Natural killer cell (primary cell): ENCODE measurements at regions not wholly inside any gene's neighbourhood (a gene's known extent, or its start where the extent isn't known, plus 50 kb on each side); places are given as distances from the start of the nearest gene placed in this dataset.

ENCODE experiments used
- ATAC-seq, 3 donors: fragments of 150-1000 bp in 2 of 3; fragments of 200-7000 bp in 1 of 3; cut with Tn5 transposase; 1 replicate in 1 of 3; 2 replicates in 2 of 3; pipeline ENCODE4 v1.10.0; 2021; ENCODE audit warnings: mild to moderate bottlenecking in 2 of 3, moderate library complexity in 2 of 3
- DNase-seq, 2 donors: peaks; one replicate each; pipeline versions ENCODE4 v3.0.0 to v3.0.0-alpha.2; 2013 to 2021; ENCODE audit warnings: mixed read lengths in 1 of 2
- H3K27ac ChIP-seq: one replicate; pipeline ENCODE4 v1.5.1; 2013; ENCODE audit warnings: mild to moderate bottlenecking, low read length
- H3K27me3 ChIP-seq: one replicate; pipeline ENCODE4 v1.6.1; 2013; ENCODE audit warnings: low read length; ENCODE audit not compliant: control insufficient read depth, insufficient read depth
- H3K36me3 ChIP-seq: one replicate; pipeline ENCODE4 v1.6.1; 2013; ENCODE audit warnings: low read length; ENCODE audit not compliant: control insufficient read depth, insufficient read depth
- H3K4me1 ChIP-seq: one replicate; pipeline ENCODE4 v1.6.1; 2013; ENCODE audit warnings: low read length; ENCODE audit not compliant: control insufficient read depth, insufficient read depth
- H3K4me3 ChIP-seq: one replicate; pipeline ENCODE4 v1.5.1; 2013; ENCODE audit warnings: low read length
- H3K9me3 ChIP-seq: one replicate; pipeline ENCODE4 v1.6.1; 2013; ENCODE audit warnings: low read length; ENCODE audit not compliant: control insufficient read depth, insufficient read depth
- H3K27ac Mint-ChIP-seq, 2 donors: one replicate each; pipeline ENCODE4 v1.8.0; 2022; ENCODE audit warnings: mild to moderate bottlenecking in 2 of 2, mixed read lengths in 2 of 2, moderate library complexity in 1 of 2
- H3K27me3 Mint-ChIP-seq, 2 donors: one replicate each; pipeline ENCODE4 v1.8.0; 2022; ENCODE audit warnings: low read depth in 2 of 2, mixed read lengths in 2 of 2
- H3K36me3 Mint-ChIP-seq: one replicate; pipeline ENCODE4 v1.8.0; 2022; ENCODE audit warnings: mixed read lengths
- H3K4me1 Mint-ChIP-seq, 2 donors: one replicate each; pipeline ENCODE4 v1.8.0; 2022; ENCODE audit warnings: mixed read lengths in 2 of 2
- H3K4me3 Mint-ChIP-seq: one replicate; pipeline ENCODE4 v1.8.0; 2022; ENCODE audit warnings: mild to moderate bottlenecking, moderate library complexity, mixed read lengths
- H3K9me3 Mint-ChIP-seq, 2 donors: one replicate each; pipeline ENCODE4 v1.8.0; 2022; ENCODE audit warnings: mixed read lengths in 2 of 2
- WGBS: methylation state at CpG from one replicate; pipeline ENCODE4 v1.1.7; 2013; ENCODE audit warnings: missing lambda C conversion rate; ENCODE audit not compliant: insufficient coverage; 5-methylcytosine and 5-hydroxymethylcytosine counted together
- intact Hi-C: fragments of 100-400 bp; cut with micrococcal nuclease; formaldehyde crosslinking; loops from one replicate; pipeline ENCODE4 v1.14.2; 2022
- TF ChIP-seq, protein P1 (sequence below): fragments of 200-600 bp; IDR thresholded peaks from one replicate; pipeline ENCODE4 v1.8.0; 2022; ENCODE audit warnings: antibody characterized with exemption

GRCh38 chr2:236912326-236913120 lies 173.2 kb upstream of the COPS8 start:
- Mint-ChIP-seq H3K36me3 (no peaks in the 10 kb centered on the region), H3K27me3 (peaks cover 10 to 23% of the 10 kb centered on the region in 2 donors), H3K4me3 (no peak overlapping the region), H3K27ac (no peak overlapping the region), H3K9me3 (no peaks in the 10 kb centered on the region), H3K4me1 (no peaks in the 10 kb centered on the region)
- no peaks in the 10 kb centered on the region for H3K9me3 ChIP-seq
- no peak overlapping the region for H3K4me3 ChIP-seq
- 79% methylated on average over 18 of the region's 18 CpGs for WGBS
- H3K27me3 ChIP-seq, result no peaks in the 10 kb centered on the region
- H3K36me3 ChIP-seq, result no peaks in the 10 kb centered on the region
- TF ChIP-seq, protein P1, sequence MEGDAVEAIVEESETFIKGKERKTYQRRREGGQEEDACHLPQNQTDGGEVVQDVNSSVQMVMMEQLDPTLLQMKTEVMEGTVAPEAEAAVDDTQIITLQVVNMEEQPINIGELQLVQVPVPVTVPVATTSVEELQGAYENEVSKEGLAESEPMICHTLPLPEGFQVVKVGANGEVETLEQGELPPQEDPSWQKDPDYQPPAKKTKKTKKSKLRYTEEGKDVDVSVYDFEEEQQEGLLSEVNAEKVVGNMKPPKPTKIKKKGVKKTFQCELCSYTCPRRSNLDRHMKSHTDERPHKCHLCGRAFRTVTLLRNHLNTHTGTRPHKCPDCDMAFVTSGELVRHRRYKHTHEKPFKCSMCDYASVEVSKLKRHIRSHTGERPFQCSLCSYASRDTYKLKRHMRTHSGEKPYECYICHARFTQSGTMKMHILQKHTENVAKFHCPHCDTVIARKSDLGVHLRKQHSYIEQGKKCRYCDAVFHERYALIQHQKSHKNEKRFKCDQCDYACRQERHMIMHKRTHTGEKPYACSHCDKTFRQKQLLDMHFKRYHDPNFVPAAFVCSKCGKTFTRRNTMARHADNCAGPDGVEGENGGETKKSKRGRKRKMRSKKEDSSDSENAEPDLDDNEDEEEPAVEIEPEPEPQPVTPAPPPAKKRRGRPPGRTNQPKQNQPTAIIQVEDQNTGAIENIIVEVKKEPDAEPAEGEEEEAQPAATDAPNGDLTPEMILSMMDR, result no peak
- no peak overlapping the region for H3K27ac ChIP-seq
- H3K4me1 ChIP-seq, result no peaks in the 10 kb centered on the region
- intact Hi-C loops, result no loop called here
- DNase-seq (no peak), ATAC-seq (no peak)

DNA sequence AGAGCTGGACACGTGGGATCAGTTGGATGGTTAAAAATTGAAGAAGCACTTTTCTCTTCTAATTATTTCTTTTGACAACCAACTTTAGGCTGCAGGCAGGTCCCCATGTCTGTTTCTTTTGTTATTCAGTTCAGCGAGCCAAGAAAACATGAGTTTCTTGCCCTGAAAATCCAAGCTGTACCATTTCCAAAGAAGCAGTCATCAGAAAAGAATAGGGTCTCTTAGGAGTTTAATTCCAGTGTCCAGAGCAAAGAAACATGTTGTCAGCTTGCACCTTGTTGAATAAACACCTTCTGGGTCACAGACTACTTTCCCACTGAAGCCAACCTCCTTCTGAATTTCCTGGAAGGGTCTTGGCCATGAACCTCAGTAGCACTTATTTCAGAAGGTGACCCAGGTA lies 170.5 kb upstream of the COPS8 start:
- H3K36me3 ChIP-seq, result no peaks in the 10 kb centered on the region
- intact Hi-C loops, result no loop called here
- H3K36me3 Mint-ChIP-seq, result no peaks in the 10 kb centered on the region
- H3K4me1 ChIP-seq, result no peaks in the 10 kb centered on the region
- 90% methylated on average over 2 of the region's 2 CpGs for WGBS
- H3K27ac Mint-ChIP-seq, result no peak overlapping the region
- TF ChIP-seq, protein P1, result no peak
- ATAC-seq, result no peak
- DNase-seq, result no peak
- no peaks in the 10 kb centered on the region for H3K4me1 Mint-ChIP-seq
- no peak overlapping the region for H3K4me3 Mint-ChIP-seq
- H3K9me3 ChIP-seq, result no peaks in the 10 kb centered on the region
- no peaks in the 10 kb centered on the region for H3K9me3 Mint-ChIP-seq
- peaks cover 19 to 44% of the 10 kb centered on the region in 2 donors for H3K27me3 Mint-ChIP-seq
- no peak overlapping the region for H3K27ac ChIP-seq
- H3K4me3 ChIP-seq, result no peak overlapping the region
- H3K27me3 ChIP-seq, result no peaks in the 10 kb centered on the region

DNA sequence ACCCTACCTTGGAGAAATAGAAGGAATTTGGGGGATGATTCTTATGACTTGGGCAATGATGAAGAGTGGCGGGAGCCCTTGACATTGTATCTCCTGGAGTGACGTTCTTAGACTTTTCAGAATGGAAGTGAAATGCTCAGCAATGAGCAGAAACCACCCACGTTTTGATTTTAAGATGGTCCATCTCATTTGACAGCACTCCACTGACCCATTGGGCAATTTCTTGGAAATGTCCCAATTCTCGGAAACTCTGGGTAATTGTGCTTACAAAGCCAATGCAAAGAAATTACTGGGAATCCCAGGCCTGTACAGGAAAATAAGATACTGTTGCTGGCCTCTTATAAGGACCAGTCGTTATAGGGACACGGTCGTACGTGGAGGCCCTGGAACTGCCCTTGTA lies 170.0 kb upstream of the COPS8 start:
- Histone ChIP-seq H3K27me3 (no peaks in the 10 kb centered on the region), H3K4me3 (no peak overlapping the region), H3K4me1 (no peaks in the 10 kb centered on the region), H3K36me3 (no peaks in the 10 kb centered on the region), H3K27ac (no peak overlapping the region), H3K9me3 (no peaks in the 10 kb centered on the region)
- WGBS, result 88% methylated on average over 8 of the region's 8 CpGs
- TF ChIP-seq, protein P1, result no peak
- Mint-ChIP-seq H3K27ac (no peak overlapping the region), H3K9me3 (no peaks in the 10 kb centered on the region), H3K27me3 (peaks cover 22 to 44% of the 10 kb centered on the region in 2 donors), H3K4me3 (no peak overlapping the region), H3K4me1 (no peaks in the 10 kb centered on the region), H3K36me3 (no peaks in the 10 kb centered on the region)
- intact Hi-C loops, result no loop called here
- no peak for DNase-seq
- ATAC-seq, result no peak

DNA sequence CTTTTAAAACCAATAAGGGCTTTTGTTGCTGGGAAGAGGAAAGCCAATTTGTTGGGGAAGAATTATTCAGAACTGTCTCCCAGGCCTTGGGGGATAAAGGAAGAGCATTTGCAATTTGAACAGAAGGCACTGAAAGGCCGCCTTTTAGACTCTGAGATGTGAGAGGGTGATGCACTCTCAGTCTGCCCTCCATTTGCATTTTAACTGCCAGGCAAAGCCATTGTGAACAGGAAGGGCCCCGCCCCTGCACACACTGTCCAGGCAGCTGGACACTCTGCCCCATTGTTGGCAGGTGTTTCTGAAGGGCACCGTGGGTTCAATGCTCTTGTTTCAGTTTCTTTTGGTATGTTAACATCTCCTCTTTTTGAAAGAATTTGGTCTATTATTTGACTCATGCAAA lies 169.5 kb upstream of the COPS8 start:
- Mint-ChIP-seq H3K4me1 (no peaks in the 10 kb centered on the region), H3K27ac (no peak overlapping the region), H3K27me3 (peaks cover 22 to 44% of the 10 kb centered on the region in 2 donors), H3K36me3 (no peaks in the 10 kb centered on the region), H3K9me3 (no peaks in the 10 kb centered on the region), H3K4me3 (no peak overlapping the region)
- intact Hi-C loops, result no loop called here
- TF ChIP-seq, protein P1, result no peak
- Histone ChIP-seq H3K4me1 (no peaks in the 10 kb centered on the region), H3K9me3 (no peaks in the 10 kb centered on the region), H3K4me3 (no peak overlapping the region), H3K36me3 (no peaks in the 10 kb centered on the region), H3K27ac (no peak overlapping the region), H3K27me3 (no peaks in the 10 kb centered on the region)
- 64% methylated on average over 3 of the region's 3 CpGs for WGBS
- no peak for DNase-seq
- no peak for ATAC-seq
